HepG2 (cell line): ENCODE measurements at regions not wholly inside any gene's neighbourhood (a gene's known extent, or its start where the extent isn't known, plus 50 kb on each side); places are given as distances from the start of the nearest gene placed in this dataset.

Experiments
- ATAC-seq: fragments of 200-7000 bp; cut with Tn5 transposase; 3 replicates; pipeline ENCODE4 v1.9.1; 2020; ENCODE audit warnings: mild to moderate bottlenecking, moderate library complexity
- BruUV-seq: library from RNA; stranded (reverse); fragments of 400-500 nt; replicated peaks from 2 replicates; lab custom pipeline; 2021; lab: Mats Ljungman, UMichigan
- CTCF ChIA-PET: fragments of 300-600 bp; formaldehyde crosslinking; extraction: SDS; loops from one replicate; lab custom pipeline; 2021; ENCODE audit warnings: low total read pairs, inconsistent platforms, low intra/inter-chr PET ratio; lab: Yijun Ruan, JAX
- POLR2A ChIA-PET: fragments of 350-600 bp; sonication (Branson Sonifier 250); formaldehyde crosslinking; loops from one replicate; lab custom pipeline; 2020; ENCODE audit warnings: antibody characterized with exemption, inconsistent platforms; lab: Yijun Ruan, JAX
- DNase-seq: peaks from one replicate; pipeline ENCODE4 v3.0.0-alpha.2; 2015; ENCODE audit warnings: low spot score
- FAIRE-seq: peaks from 3 replicates; lab custom pipeline; 2011; peaks lifted over from hg19 to GRCh38; lab: Jason Lieb, UNC
- H2AFZ ChIP-seq: one replicate; pipeline ENCODE4 v1.6.1; 2011; ENCODE audit warnings: low read length, inconsistent platforms
- H3K27ac ChIP-seq: fragments of 300-600 bp; 3 replicates; pipeline ENCODE4 v1.8.0; 2011; ENCODE audit warnings: mixed run types, mild to moderate bottlenecking, mixed read lengths, low read length, inconsistent platforms; ENCODE audit not compliant: insufficient read depth; ENCODE audit errors: extremely low read length
- H3K27me3 ChIP-seq, 2 experiments: fragments of 200-600 bp in 1 of 2; 2 replicates in 1 of 2; 3 replicates in 1 of 2; pipeline versions ENCODE4 v1.6.0 to v1.8.0; 2011; ENCODE audit warnings: low read length in 2 of 2, mild to moderate bottlenecking in 2 of 2, moderate library complexity in 2 of 2, inconsistent platforms in 1 of 2; ENCODE audit not compliant: insufficient read depth in 2 of 2, control insufficient read depth in 1 of 2
- H3K36me3 ChIP-seq, 2 experiments: fragments of 200-600 bp in 1 of 2; replicated peaks in 1 of 2; 2 replicates in 1 of 2; 3 replicates in 1 of 2; pipeline versions ENCODE4 v1.5.1 to v1.8.0; 2011; ENCODE audit warnings: low read length in 2 of 2, inconsistent platforms in 1 of 2; ENCODE audit not compliant: insufficient read depth in 2 of 2, control insufficient read depth in 1 of 2
- H3K4me1 ChIP-seq: 2 replicates; pipeline ENCODE4 v1.5.1; 2012; ENCODE audit warnings: low read length, inconsistent platforms; ENCODE audit not compliant: insufficient read depth
- H3K4me2 ChIP-seq: 2 replicates; pipeline ENCODE4 v1.6.0; 2011; ENCODE audit warnings: low read depth, low read length, inconsistent platforms
- H3K4me3 ChIP-seq, 3 experiments: fragments of 200-600 bp in 1 of 3; sonication (generic), shearing (Covaris generic) in 1 of 3; replicated peaks in 1 of 3; 2 replicates each; pipeline ENCODE4 v1.5.1; 2011 to 2016; ENCODE audit warnings: low read length in 3 of 3, inconsistent platforms in 2 of 3, low read depth in 2 of 3, mild to moderate bottlenecking in 2 of 3, control low read depth in 1 of 3, mixed read lengths in 1 of 3; ENCODE audit not compliant: insufficient read depth in 1 of 3
- H3K79me2 ChIP-seq: one replicate; pipeline ENCODE4 v1.6.1; 2011; ENCODE audit warnings: low read length, inconsistent platforms; ENCODE audit not compliant: insufficient read depth
- H3K9ac ChIP-seq: 2 replicates; pipeline ENCODE4 v1.6.0; 2011; ENCODE audit warnings: mild to moderate bottlenecking, low read depth, low read length, inconsistent platforms; ENCODE audit not compliant: insufficient read depth
- H3K9me3 ChIP-seq: 2 replicates; pipeline ENCODE4 v1.5.1; 2012; ENCODE audit warnings: mild to moderate bottlenecking, low read length
- H4K20me1 ChIP-seq: 2 replicates; pipeline ENCODE4 v1.6.0; 2011; ENCODE audit warnings: inconsistent platforms, mild to moderate bottlenecking, low read length, moderate library complexity; ENCODE audit not compliant: insufficient read depth
- CEBPG ChIP-seq: IDR thresholded peaks from 2 replicates; pipeline ENCODE4 v1.6.1; 2016
- FOXJ3 ChIP-seq: sonication (generic); formaldehyde crosslinking; IDR thresholded peaks from 2 replicates; pipeline ENCODE4 v1.4.0; 2020; ENCODE audit warnings: missing genetic modification reagents, mild to moderate bottlenecking, borderline replicate concordance
- KDM1A ChIP-seq: IDR thresholded peaks from 2 replicates; pipeline ENCODE4 v1.6.1; 2016; ENCODE audit warnings: missing compliant biosample characterization
- KLF16 ChIP-seq, 2 experiments: sonication (generic) in 1 of 2; formaldehyde crosslinking in 1 of 2; IDR thresholded peaks; 2 replicates each; pipeline versions ENCODE4 v1.6.1 to v1.8.0; 2016 to 2023; ENCODE audit warnings: missing genetic modification reagents in 2 of 2, missing compliant biosample characterization in 1 of 2
- MXD4 ChIP-seq: IDR thresholded peaks from 2 replicates; pipeline ENCODE4 v1.6.1; 2016; ENCODE audit warnings: mild to moderate bottlenecking, missing biosample characterization, missing genetic modification reagents
- NFIB ChIP-seq: sonication (generic); formaldehyde crosslinking; IDR thresholded peaks from 2 replicates; pipeline ENCODE4 v1.9.0; 2021; ENCODE audit warnings: missing genetic modification reagents, mild to moderate bottlenecking, borderline replicate concordance
- PHB2 ChIP-seq: fragments of 450-650 bp; IDR thresholded peaks from 2 replicates; pipeline ENCODE4 v1.6.1; 2018; ENCODE audit not compliant: partially characterized antibody
- SMARCE1 ChIP-seq: fragments of 450-650 bp; IDR thresholded peaks from 2 replicates; pipeline ENCODE4 v1.6.1; 2017; ENCODE audit warnings: borderline replicate concordance
- SNRNP70 ChIP-seq: fragments of 200-400 bp; formaldehyde crosslinking; IDR thresholded peaks from 2 replicates; pipeline ENCODE4 v1.6.1; 2017; ENCODE audit warnings: mild to moderate bottlenecking, low read depth, low read length, moderate library complexity
- TEAD3 ChIP-seq: optimal IDR thresholded peaks from 2 replicates; pipeline ENCODE3; 2016; ENCODE audit warnings: borderline replicate concordance
- ZBTB7B ChIP-seq: sonication (generic); formaldehyde crosslinking; IDR thresholded peaks from 2 replicates; pipeline ENCODE4 v1.4.0; 2020; ENCODE audit warnings: missing genetic modification reagents
- ZMAT3 ChIP-seq: sonication (generic); formaldehyde crosslinking; conservative IDR thresholded peaks from 2 replicates; pipeline ENCODE4 v1.7.0; 2021; ENCODE audit warnings: missing genetic modification reagents
- ZNF207 ChIP-seq: fragments of 450-650 bp; IDR thresholded peaks from 2 replicates; pipeline ENCODE4 v1.6.1; 2016; ENCODE audit warnings: antibody characterized with exemption, borderline replicate concordance
- ZNF232 ChIP-seq: sonication (generic); formaldehyde crosslinking; IDR thresholded peaks from 2 replicates; pipeline ENCODE4 v1.4.0; 2020; ENCODE audit warnings: missing genetic modification reagents, borderline replicate concordance
- ZNF3 ChIP-seq: IDR thresholded peaks from 2 replicates; pipeline ENCODE4 v1.7.0; 2017; ENCODE audit warnings: inconsistent platforms
- ZNF567 ChIP-seq: sonication (generic); formaldehyde crosslinking; IDR thresholded peaks from 2 replicates; pipeline ENCODE4 v1.8.1; 2023; ENCODE audit warnings: mild to moderate bottlenecking, missing genetic modification reagents, borderline replicate concordance
- ZNF615 ChIP-seq: sonication (generic); formaldehyde crosslinking; IDR thresholded peaks from 2 replicates; pipeline ENCODE4 v1.5.0; 2020; ENCODE audit warnings: mild to moderate bottlenecking, missing genetic modification reagents, borderline replicate concordance
- in situ Hi-C: cut with HindIII; loops from 2 replicates; pipeline ENCODE4 v1.10.0; 2017; ENCODE audit warnings: low pct_unique_long_range_greater_than_20kb; ENCODE audit not compliant: extremely low pct_ligation_motif_present
- intact Hi-C: fragments of 100-400 bp; cut with micrococcal nuclease; formaldehyde crosslinking; loops from one replicate; pipeline ENCODE4 v1.10.0; 2022; ENCODE audit not compliant: unreplicated experiment
- TF ChIP-seq, protein P1 (sequence below): sonication (generic); formaldehyde crosslinking; IDR thresholded peaks from 2 replicates; pipeline ENCODE4 v1.9.0; 2021; ENCODE audit warnings: missing genetic modification reagents, mild to moderate bottlenecking, borderline replicate concordance
- TF ChIP-seq, protein P2 (sequence below): IDR thresholded peaks from 2 replicates; pipeline ENCODE4 v1.6.1; 2012; ENCODE audit warnings: low read length, improper control_type of control experiment
- TF ChIP-seq, protein P3 (sequence below): sonication (generic); formaldehyde crosslinking; IDR thresholded peaks from 2 replicates; pipeline ENCODE4 v1.5.1; 2020; ENCODE audit warnings: missing genetic modification reagents, mild to moderate bottlenecking, borderline replicate concordance

DNA sequence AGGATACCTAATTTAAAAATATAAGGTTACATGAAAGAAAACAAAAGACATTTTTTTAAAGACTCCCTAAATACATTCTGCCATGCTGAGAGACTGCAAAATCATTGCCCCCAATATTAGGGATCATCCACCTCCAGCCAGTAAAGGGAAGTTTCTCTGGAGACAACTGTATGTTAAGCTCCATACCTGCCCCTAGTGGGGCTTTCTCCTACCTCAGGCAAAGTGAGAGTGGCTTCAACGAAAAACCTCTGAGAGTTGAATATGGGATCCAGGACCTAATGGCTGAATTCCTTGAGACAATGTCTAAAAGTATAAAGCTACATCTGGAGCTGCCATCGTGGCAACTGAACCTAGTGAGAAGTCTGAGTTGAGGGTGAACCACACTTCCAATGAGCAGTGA, 248.1 kb upstream of the FIGN start (continued):
- TF ChIP-seq ZNF232 (CRISPR knock-in tag) (no peak), PHB2 (no peak), NFIB (CRISPR knock-in tag) (no peak), ZBTB7B (CRISPR knock-in tag) (no peak), KLF16 (CRISPR knock-in tag; IDR thresholded peaks at IDR 0.05) (no peak), MXD4 (CRISPR knock-in tag) (no peak), SNRNP70 (no peak), ZNF615 (CRISPR knock-in tag) (no peak), TEAD3 (CRISPR knock-in tag) (no peak), SMARCE1 (no peak)
- TF ChIP-seq, protein P1, sequence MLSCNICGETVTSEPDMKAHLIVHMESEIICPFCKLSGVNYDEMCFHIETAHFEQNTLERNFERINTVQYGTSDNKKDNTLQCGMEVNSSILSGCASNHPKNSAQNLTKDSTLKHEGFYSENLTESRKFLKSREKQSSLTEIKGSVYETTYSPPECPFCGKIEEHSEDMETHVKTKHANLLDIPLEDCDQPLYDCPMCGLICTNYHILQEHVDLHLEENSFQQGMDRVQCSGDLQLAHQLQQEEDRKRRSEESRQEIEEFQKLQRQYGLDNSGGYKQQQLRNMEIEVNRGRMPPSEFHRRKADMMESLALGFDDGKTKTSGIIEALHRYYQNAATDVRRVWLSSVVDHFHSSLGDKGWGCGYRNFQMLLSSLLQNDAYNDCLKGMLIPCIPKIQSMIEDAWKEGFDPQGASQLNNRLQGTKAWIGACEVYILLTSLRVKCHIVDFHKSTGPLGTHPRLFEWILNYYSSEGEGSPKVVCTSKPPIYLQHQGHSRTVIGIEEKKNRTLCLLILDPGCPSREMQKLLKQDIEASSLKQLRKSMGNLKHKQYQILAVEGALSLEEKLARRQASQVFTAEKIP (CRISPR knock-in tag), result no peak

DNA sequence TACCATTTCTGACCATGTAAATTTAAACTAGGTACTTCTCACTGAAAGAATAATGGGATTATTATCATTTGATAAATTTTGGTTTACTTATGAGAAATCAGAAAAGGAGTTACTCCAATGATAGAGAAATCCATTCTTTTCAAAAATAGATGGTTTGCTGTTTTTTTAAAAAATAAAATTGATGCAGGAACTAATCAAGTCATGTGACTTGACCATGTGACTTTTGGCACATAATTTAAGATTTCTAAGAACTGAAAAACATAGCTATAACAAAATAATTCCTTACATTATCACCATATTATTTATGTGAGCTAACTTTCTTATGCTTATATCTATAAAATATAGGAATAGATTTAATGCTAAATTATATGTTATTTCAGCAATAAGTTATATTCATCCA, 247.1 kb upstream of the FIGN start:
- Histone ChIP-seq H4K20me1 (no peaks in the 10 kb centered on the region), H3K4me3 (no peak overlapping the region), H3K4me2 (no peak overlapping the region), H3K79me2 (no peaks in the 10 kb centered on the region), H3K9ac (no peak overlapping the region), H3K36me3 (no peaks in the 10 kb centered on the region), H3K27me3 (no peaks in the 10 kb centered on the region), H2AFZ (no peak overlapping the region), H3K4me1 (no peaks in the 10 kb centered on the region), H3K27ac (no peak overlapping the region), H3K9me3 (no peaks in the 10 kb centered on the region)
- FAIRE-seq (no peak), DNase-seq (no peak), ATAC-seq (no peak)
- BruUV-seq, result no TSS peak
- in situ Hi-C loops, result no loop called here
- intact Hi-C loops, result no loop called here
- ChIA-PET POLR2A (no interaction called here), CTCF (no interaction called here)
- no peak for TF ChIP-seq ZNF232 (CRISPR knock-in tag)
- no peak for TF ChIP-seq ZNF3 (CRISPR knock-in tag)
- no peak for TF ChIP-seq ZNF207
- TF ChIP-seq ZMAT3, result no peak
- TF ChIP-seq, protein P2, sequence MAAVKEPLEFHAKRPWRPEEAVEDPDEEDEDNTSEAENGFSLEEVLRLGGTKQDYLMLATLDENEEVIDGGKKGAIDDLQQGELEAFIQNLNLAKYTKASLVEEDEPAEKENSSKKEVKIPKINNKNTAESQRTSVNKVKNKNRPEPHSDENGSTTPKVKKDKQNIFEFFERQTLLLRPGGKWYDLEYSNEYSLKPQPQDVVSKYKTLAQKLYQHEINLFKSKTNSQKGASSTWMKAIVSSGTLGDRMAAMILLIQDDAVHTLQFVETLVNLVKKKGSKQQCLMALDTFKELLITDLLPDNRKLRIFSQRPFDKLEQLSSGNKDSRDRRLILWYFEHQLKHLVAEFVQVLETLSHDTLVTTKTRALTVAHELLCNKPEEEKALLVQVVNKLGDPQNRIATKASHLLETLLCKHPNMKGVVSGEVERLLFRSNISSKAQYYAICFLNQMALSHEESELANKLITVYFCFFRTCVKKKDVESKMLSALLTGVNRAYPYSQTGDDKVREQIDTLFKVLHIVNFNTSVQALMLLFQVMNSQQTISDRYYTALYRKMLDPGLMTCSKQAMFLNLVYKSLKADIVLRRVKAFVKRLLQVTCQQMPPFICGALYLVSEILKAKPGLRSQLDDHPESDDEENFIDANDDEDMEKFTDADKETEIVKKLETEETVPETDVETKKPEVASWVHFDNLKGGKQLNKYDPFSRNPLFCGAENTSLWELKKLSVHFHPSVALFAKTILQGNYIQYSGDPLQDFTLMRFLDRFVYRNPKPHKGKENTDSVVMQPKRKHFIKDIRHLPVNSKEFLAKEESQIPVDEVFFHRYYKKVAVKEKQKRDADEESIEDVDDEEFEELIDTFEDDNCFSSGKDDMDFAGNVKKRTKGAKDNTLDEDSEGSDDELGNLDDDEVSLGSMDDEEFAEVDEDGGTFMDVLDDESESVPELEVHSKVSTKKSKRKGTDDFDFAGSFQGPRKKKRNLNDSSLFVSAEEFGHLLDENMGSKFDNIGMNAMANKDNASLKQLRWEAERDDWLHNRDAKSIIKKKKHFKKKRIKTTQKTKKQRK, result no peak
- TF ChIP-seq KDM1A (CRISPR knock-in tag), result no peak
- TF ChIP-seq, protein P3, sequence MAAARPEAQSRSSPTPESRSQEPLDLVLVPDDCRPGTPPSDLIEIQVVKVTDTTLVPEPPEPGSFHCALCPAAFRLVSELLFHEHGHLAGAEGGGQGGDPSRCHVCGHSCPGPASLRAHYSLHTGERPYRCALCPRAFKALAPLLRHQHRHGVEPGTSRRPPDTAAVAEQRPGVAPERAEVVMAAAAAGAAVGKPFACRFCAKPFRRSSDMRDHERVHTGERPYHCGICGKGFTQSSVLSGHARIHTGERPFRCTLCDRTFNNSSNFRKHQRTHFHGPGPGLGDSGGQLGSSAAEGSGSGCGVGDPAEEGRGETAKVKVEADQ (CRISPR knock-in tag), result no peak
- TF ChIP-seq FOXJ3, result no peak
- no peak for TF ChIP-seq ZNF567 (CRISPR knock-in tag)
- no peak for TF ChIP-seq CEBPG
